H1 (cell line): ENCODE measurements at regions not wholly inside any gene's neighbourhood (a gene's known extent, or its start where the extent isn't known, plus 50 kb on each side); places are given as distances from the start of the nearest gene placed in this dataset.
"Not testable (repeated sequence)": the region's sequence is repeated elsewhere in the genome, so short reads cannot be mapped to it uniquely, and the experiment has no call there.

Experiments
- CTCF ChIA-PET: fragments of 300-600 bp; sonication (Branson Sonifier 250); formaldehyde crosslinking; loops from one replicate; lab custom pipeline; 2021; ENCODE audit not compliant: partially characterized antibody; lab: Charles Lee
- POLR2A ChIA-PET: fragments of 300-600 bp; sonication (Branson Sonifier 250); formaldehyde crosslinking; loops from one replicate; lab custom pipeline; 2021; ENCODE audit warnings: inconsistent platforms; ENCODE audit not compliant: partially characterized antibody; lab: Charles Lee
- DNase-seq, 2 experiments: peaks; one replicate each; pipeline versions ENCODE4 v3.0.0 to v3.0.0-alpha.2; 2010 to 2022; ENCODE audit warnings: low spot score in 2 of 2, low read depth in 1 of 2, mixed read lengths in 1 of 2
- FAIRE-seq: peaks from 2 replicates; lab custom pipeline; 2011; peaks lifted over from hg19 to GRCh38; lab: Jason Lieb, UNC
- H2AFZ ChIP-seq: 2 replicates; pipeline ENCODE4 v1.8.1; 2012; ENCODE audit warnings: low read length, inconsistent platforms
- H2AK5ac ChIP-seq: 2 replicates; pipeline ENCODE4 v1.6.1; 2013; ENCODE audit warnings: low read depth, low read length
- H2BK120ac ChIP-seq: replicated peaks from 2 replicates; pipeline ENCODE3; 2013; ENCODE audit warnings: low read depth, low read length, inconsistent platforms
- H2BK12ac ChIP-seq: 2 replicates; pipeline ENCODE4 v1.6.1; 2013; ENCODE audit warnings: low read depth, low read length
- H2BK15ac ChIP-seq: 2 replicates; pipeline ENCODE4 v1.6.1; 2013; ENCODE audit warnings: low read length
- H2BK20ac ChIP-seq: 2 replicates; pipeline ENCODE4 v1.6.1; 2013; ENCODE audit warnings: low read length
- H2BK5ac ChIP-seq: 2 replicates; pipeline ENCODE4 v1.6.1; 2013; ENCODE audit warnings: low read depth, low read length
- H3K14ac ChIP-seq: 2 replicates; pipeline ENCODE4 v1.6.1; 2013; ENCODE audit warnings: inconsistent platforms; ENCODE audit not compliant: insufficient read length
- H3K18ac ChIP-seq: 2 replicates; pipeline ENCODE4 v1.6.1; 2013; ENCODE audit warnings: low read length; ENCODE audit errors: extremely low read depth
- H3K23ac ChIP-seq: 2 replicates; pipeline ENCODE4 v1.6.1; 2013; ENCODE audit warnings: inconsistent platforms; ENCODE audit not compliant: insufficient read length
- H3K23me2 ChIP-seq: 2 replicates; pipeline ENCODE4 v1.6.1; 2013; ENCODE audit warnings: low read depth, low read length
- H3K27ac ChIP-seq: 2 replicates; pipeline ENCODE4 v1.6.1; 2011; ENCODE audit warnings: low read depth, low read length, inconsistent platforms
- H3K27me3 ChIP-seq, 4 experiments: replicated peaks in 1 of 4; 1 replicate in 1 of 4; 2 replicates in 3 of 4; pipeline versions ENCODE4 v1.6.1 to v1.8.1; 2011 to 2013; ENCODE audit warnings: low read length in 3 of 4, mild to moderate bottlenecking in 3 of 4, inconsistent platforms in 2 of 4, mixed read lengths in 2 of 4, moderate library complexity in 1 of 4; ENCODE audit not compliant: control insufficient read depth in 3 of 4, insufficient read depth in 3 of 4; ENCODE audit errors: extremely low read depth in 1 of 4
- H3K36me3 ChIP-seq, 4 experiments: 2 replicates each; pipeline versions ENCODE4 v1.6.1 to v1.8.1; 2011 to 2013; ENCODE audit warnings: mild to moderate bottlenecking in 4 of 4, low read length in 3 of 4, moderate library complexity in 2 of 4, control low read depth in 1 of 4, inconsistent platforms in 1 of 4; ENCODE audit not compliant: insufficient read depth in 4 of 4, control insufficient read depth in 2 of 4
- H3K4ac ChIP-seq: replicated peaks from 2 replicates; pipeline ENCODE3; 2013; ENCODE audit warnings: low read length, low read depth, mixed read lengths, inconsistent platforms; ENCODE audit not compliant: insufficient read length
- H3K4me1 ChIP-seq, 4 experiments: replicated peaks in 1 of 4; 1 replicate in 1 of 4; 2 replicates in 3 of 4; pipeline versions ENCODE4 v1.6.1 to v1.8.1; 2011 to 2013; ENCODE audit warnings: low read length in 3 of 4, inconsistent platforms in 2 of 4, mixed read lengths in 1 of 4; ENCODE audit not compliant: insufficient read depth in 4 of 4, control insufficient read depth in 3 of 4
- H3K4me2 ChIP-seq, 2 experiments: 2 replicates each; pipeline versions ENCODE4 v1.6.1 to v1.8.1; 2011 to 2013; ENCODE audit warnings: low read depth in 2 of 2, low read length in 2 of 2, control low read depth in 1 of 2, inconsistent platforms in 1 of 2, mild to moderate bottlenecking in 1 of 2; ENCODE audit not compliant: insufficient read depth in 1 of 2
- H3K4me3 ChIP-seq, 4 experiments: fragments of 200-600, 300-600 bp in 1 of 4; sonication (generic), shearing (Covaris generic), sonication (Bioruptor Twin) in 1 of 4; 2 replicates each; pipeline versions ENCODE4 v1.5.1 to v1.8.1; 2011 to 2016; ENCODE audit warnings: low read length in 4 of 4, low read depth in 3 of 4, control low read depth in 2 of 4, inconsistent platforms in 2 of 4, mild to moderate bottlenecking in 2 of 4, mixed read lengths in 1 of 4, moderate library complexity in 1 of 4; ENCODE audit not compliant: insufficient read depth in 2 of 4; ENCODE audit errors: extremely low read depth in 1 of 4
- H3K56ac ChIP-seq: replicated peaks from 2 replicates; pipeline ENCODE3; 2013; ENCODE audit warnings: low read depth, mild to moderate bottlenecking, mixed read lengths, low read length, inconsistent platforms; ENCODE audit not compliant: insufficient read length
- H3K79me1 ChIP-seq: 2 replicates; pipeline ENCODE4 v1.6.1; 2013; ENCODE audit warnings: low read depth, low read length, control low read depth
- H3K79me2 ChIP-seq, 2 experiments: 2 replicates each; pipeline versions ENCODE4 v1.6.1 to v1.8.1; 2012 to 2013; ENCODE audit warnings: low read length in 2 of 2, mild to moderate bottlenecking in 2 of 2, inconsistent platforms in 1 of 2; ENCODE audit not compliant: insufficient read depth in 2 of 2, control insufficient read depth in 1 of 2
- H3K9ac ChIP-seq, 4 experiments: replicated peaks in 1 of 4; 1 replicate in 1 of 4; 2 replicates in 3 of 4; pipeline versions ENCODE4 v1.6.1 to v1.8.1; 2011 to 2013; ENCODE audit warnings: low read depth in 3 of 4, low read length in 3 of 4, control low read depth in 2 of 4, mild to moderate bottlenecking in 2 of 4, moderate library complexity in 2 of 4, inconsistent platforms in 1 of 4; ENCODE audit errors: extremely low read depth in 1 of 4
- H3K9me3 ChIP-seq, 2 experiments: 2 replicates each; pipeline versions ENCODE4 v1.6.1 to v1.8.1; 2012 to 2013; ENCODE audit warnings: mild to moderate bottlenecking in 2 of 2, moderate library complexity in 2 of 2, control low read depth in 1 of 2, inconsistent platforms in 1 of 2, low read depth in 1 of 2, low read length in 1 of 2, mixed read lengths in 1 of 2; ENCODE audit not compliant: insufficient read depth in 2 of 2
- H4K20me1 ChIP-seq, 2 experiments: replicated peaks in 1 of 2; 2 replicates each; pipeline versions ENCODE3 to v1.8.1; 2011 to 2013; ENCODE audit warnings: inconsistent platforms in 2 of 2, low read length in 2 of 2, mild to moderate bottlenecking in 1 of 2; ENCODE audit not compliant: insufficient read depth in 2 of 2, control insufficient read depth in 1 of 2
- H4K5ac ChIP-seq: 2 replicates; pipeline ENCODE4 v1.6.1; 2013; ENCODE audit warnings: low read length, low read depth, mixed read lengths, inconsistent platforms; ENCODE audit not compliant: insufficient read length
- H4K8ac ChIP-seq: 2 replicates; pipeline ENCODE4 v1.8.0; 2013; ENCODE audit warnings: mild to moderate bottlenecking, moderate library complexity, low read length, inconsistent platforms; ENCODE audit not compliant: insufficient read depth; ENCODE audit errors: extremely low read depth
- H4K91ac ChIP-seq: replicated peaks from 2 replicates; pipeline ENCODE3; 2013; ENCODE audit warnings: low read length, mixed read lengths, inconsistent platforms; ENCODE audit not compliant: insufficient read length
- E2F6 ChIP-seq: IDR thresholded peaks from 2 replicates; pipeline ENCODE4 v1.6.1; 2012; ENCODE audit warnings: inconsistent platforms
- WGBS, 2 experiments: shearing (Covaris generic) in 1 of 2; methylation state at CpG; one replicate each; pipeline versions ENCODE4 v1.1.6 to v1.1.7; 2013 to 2015; ENCODE audit warnings: low lambda C conversion rate in 2 of 2, mixed read lengths in 2 of 2, inconsistent platforms in 1 of 2, low coverage in 1 of 2, missing lambda C conversion rate in 1 of 2; ENCODE audit not compliant: insufficient replicate concordance in 2 of 2, insufficient coverage in 1 of 2, insufficient read length in 1 of 2; ENCODE audit errors: extremely low coverage in 1 of 2, missing lambda C conversion rate in 1 of 2; 5-methylcytosine and 5-hydroxymethylcytosine counted together

GRCh38 chr4:3626131-3626884 lies 94.1 kb upstream of the LRPAP1 start:
- H3K9ac ChIP-seq, H3K4me3 ChIP-seq, H3K79me2 ChIP-seq, H2BK12ac ChIP-seq, H3K18ac ChIP-seq, H3K23ac ChIP-seq, H2BK15ac ChIP-seq, POLR2A ChIA-PET, H4K5ac ChIP-seq, H3K9me3 ChIP-seq, H2AK5ac ChIP-seq, H3K14ac ChIP-seq, H3K4me1 ChIP-seq, H3K79me1 ChIP-seq, H2BK120ac ChIP-seq, H3K27me3 ChIP-seq, H3K36me3 ChIP-seq, H4K91ac ChIP-seq, DNase-seq, H4K8ac ChIP-seq, H3K23me2 ChIP-seq, H3K4me2 ChIP-seq, H2BK20ac ChIP-seq, H3K4ac ChIP-seq, H3K27ac ChIP-seq, H2BK5ac ChIP-seq, H3K56ac ChIP-seq, FAIRE-seq, H2AFZ ChIP-seq, H4K20me1 ChIP-seq: not testable (repeated sequence)
- WGBS, 2 experiments = 90% methylated on average over 22 of the region's 24 CpGs; no CpG with 5 or more reads in 1 of the 2 experiments
- CTCF ChIA-PET = interaction anchor here (0.7 kb wide), 1 partner anchor 222 kb away, joined by 3 read pairs; no protein-coding TSS in a partner anchor
- peak; percentile 63 for TF ChIP-seq E2F6
